HK-2 (cell line): ENCODE measurements at regions not wholly inside any gene's neighbourhood (a gene's known extent, or its start where the extent isn't known, plus 50 kb on each side); places are given as distances from the start of the nearest gene placed in this dataset.
A peak's percentile ranks its signal among the peaks of the same experiment; 100 is the strongest.
"Not testable (repeated sequence)": the region's sequence is repeated elsewhere in the genome, so short reads cannot be mapped to it uniquely, and the experiment has no call there.

Experiments
- DNase-seq: peaks from one replicate; pipeline ENCODE4 v3.0.0-alpha.2; 2018; ENCODE audit not compliant: unreplicated experiment

DNA sequence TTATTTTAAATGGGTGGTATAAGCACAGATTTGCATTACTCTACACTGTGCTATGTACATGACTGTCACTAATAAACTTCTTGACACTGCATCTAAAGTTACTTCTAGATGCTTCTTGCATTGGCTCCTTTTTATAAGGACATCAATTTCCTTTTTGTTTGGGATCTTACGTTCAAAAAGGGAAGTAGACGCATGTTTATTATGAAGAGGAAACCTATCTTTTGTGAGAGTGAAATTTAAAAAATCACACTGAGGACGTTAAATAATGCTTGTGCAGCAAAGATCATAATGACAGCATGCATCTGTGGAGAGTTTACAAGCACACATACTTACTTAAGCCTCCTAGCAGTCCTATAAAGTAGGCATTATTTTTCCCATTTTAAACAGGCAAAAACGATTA lies 479.5 kb downstream of the CD83 start:
- no peak for DNase-seq

DNA sequence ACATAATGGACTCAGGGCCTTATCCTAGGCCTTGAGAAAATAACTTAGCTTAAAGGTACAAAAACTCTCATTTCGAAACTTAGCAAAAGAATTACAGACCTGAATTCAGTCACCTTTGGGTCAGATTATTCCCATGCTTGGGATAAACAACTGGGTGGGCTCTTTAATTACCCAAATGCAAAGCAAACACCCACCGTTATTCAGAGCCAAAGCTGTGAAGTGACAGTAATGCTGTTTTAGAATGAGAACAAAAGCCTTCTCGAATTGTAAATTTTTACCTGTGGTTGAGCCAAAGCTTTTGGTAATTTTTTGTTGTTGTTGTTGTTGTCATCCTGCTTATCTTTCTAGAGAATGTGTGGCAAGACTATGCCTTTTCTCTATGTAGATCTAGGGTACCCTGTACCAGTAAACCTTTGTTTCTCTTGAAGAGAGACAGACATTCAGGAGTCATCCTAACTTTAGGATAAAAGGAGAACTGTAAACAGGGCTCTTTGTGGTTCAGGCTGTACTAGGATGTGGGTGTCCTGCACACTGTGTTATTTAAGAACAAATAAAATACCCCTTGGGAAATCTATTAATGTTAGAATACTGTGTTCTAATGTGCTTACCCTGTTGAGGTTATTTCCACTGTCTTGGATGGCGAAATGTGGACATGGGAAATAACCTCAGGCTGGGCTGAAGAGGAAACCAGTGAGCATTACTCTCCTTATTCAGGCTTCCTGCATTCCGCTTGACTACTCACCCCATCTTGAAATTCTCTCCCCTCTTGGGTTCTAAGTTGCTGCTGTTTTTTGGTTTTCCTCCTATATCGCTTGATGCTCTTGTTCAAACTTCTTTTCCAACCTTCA lies 480.7 kb downstream of the CD83 start:
- DNase-seq: no peak

GRCh38 chr6:14600306-14600705 lies 482.7 kb downstream of the CD83 start:
- not testable (repeated sequence) for DNase-seq

GRCh38 chr6:14601490-14601889 lies 483.9 kb downstream of the CD83 start:
- no peak for DNase-seq

DNA sequence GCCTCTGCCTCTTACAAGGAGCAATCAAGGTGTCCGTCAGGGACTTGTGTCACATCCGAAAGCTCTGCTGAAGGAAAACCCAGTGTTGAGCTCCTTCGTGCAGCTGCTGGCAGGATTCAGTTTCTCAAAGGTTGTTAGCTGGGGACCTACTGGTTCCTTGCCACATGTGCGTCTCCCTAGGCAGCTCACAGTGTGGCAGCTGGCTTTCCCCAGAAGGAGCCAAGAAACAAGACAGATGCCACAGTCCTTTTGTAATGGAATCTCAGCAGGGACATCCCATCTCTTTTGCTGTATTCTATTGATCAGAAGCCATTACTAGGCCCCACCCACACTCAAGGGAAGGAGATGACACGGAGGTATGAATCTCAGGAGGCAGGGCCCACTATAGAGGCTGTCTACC lies 488.8 kb downstream of the CD83 start:
- no peak for DNase-seq

GRCh38 chr6:14610141-14610540 lies 492.6 kb downstream of the CD83 start:
- no peak for DNase-seq

GRCh38 chr6:14612016-14612980 lies 494.7 kb downstream of the CD83 start:
- peak; percentile 17 for DNase-seq

- no peak for DNase-seq
These were observed 497.1 kb downstream of the CD83 start for GRCh38 chr6:14614631-14615030.

DNA sequence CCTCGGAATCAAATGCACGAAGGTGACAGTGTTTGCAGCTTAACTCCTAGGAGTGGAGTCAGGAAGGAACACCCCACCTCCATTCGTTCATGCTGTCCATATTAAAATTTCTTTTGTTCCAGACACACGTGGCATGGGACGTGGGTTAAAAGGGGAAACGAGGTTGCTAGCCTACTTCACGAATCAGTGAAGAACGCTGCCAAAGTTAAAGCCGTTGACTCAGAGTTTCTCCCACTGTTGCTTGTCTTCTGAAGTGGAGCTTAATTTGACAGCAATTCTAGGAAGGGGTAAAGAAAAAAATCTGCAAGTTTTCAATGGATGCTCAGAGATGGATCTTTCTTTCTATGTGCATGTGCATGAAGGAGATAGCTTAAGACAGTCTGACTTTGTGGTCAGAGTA lies 499.1 kb downstream of the CD83 start:
- DNase-seq: no peak

DNA sequence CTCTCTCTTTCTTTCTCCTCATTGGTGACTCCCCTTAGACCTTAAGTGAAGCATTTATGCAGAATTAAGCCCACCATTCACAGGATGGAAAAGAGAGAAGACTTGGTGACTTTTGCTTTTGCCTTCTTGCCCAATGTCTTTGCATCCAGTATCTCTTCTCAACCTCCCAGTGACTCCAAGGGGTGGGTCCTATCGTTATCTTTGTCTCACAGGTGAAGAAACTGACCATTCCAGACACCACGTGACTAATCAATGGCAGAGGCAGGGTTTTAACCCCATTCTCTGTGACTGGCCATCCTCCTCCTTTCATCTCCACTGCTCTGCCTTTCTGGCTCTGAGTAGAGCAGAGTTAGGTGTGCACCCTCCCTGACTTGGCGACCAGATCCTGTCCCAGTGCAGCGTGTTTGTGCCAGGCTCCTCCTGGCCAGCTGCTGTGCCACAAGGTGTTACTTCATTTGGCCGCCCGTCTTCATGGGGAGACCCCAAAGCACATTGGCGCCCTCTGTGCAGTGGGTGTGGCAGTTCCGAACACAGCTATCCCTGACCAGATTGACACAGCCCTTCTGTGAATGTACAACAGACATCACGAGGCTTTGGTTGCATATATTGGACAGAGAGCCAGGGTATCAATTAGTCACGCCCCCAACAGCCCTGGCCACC lies 501.3 kb downstream of the CD83 start:
- no peak for DNase-seq

DNA sequence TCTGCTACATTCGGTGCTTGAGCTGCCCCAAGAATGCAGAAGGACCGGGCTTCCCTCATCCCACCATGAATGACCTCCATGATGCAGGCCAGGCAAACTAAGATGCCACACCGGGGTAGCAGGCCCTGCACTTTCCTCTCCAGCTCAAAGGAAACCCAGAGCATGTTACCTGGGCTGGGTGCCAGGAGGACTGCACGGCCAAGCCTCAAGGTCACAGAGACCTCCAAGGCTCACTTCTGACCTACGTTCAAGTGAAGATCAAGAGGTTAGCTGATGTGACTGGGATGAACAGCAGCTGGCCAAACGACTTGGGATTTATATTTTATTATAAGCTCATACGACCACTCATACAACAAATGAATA lies 501.8 kb downstream of the CD83 start:
- no peak for DNase-seq

DNA sequence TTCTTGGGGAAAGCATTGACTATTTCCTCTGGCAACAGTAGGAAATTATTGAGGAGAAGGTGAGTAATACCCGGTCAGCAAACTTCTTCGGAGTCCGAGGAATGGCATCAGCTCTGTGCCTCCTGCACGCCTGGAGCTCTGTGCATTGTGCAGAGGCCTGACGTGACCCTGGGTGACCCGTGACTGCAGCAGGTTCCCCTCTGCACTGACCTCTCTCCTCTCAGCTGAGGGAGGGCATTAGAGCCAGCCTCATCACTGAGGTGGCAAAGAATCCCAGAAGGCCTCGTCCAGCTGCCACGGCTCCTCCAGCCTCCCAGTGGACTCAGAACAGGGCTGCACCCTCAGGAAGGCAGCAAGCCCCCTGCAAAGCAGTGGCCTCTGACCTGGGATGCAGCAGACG lies 502.9 kb downstream of the CD83 start:
- DNase-seq: no peak

- DNase-seq: no peak
These were observed 503.9 kb downstream of the CD83 start for GRCh38 chr6:14621518-14621917.

GRCh38 chr6:14622085-14622484 lies 504.5 kb downstream of the CD83 start:
- no peak for DNase-seq

DNA sequence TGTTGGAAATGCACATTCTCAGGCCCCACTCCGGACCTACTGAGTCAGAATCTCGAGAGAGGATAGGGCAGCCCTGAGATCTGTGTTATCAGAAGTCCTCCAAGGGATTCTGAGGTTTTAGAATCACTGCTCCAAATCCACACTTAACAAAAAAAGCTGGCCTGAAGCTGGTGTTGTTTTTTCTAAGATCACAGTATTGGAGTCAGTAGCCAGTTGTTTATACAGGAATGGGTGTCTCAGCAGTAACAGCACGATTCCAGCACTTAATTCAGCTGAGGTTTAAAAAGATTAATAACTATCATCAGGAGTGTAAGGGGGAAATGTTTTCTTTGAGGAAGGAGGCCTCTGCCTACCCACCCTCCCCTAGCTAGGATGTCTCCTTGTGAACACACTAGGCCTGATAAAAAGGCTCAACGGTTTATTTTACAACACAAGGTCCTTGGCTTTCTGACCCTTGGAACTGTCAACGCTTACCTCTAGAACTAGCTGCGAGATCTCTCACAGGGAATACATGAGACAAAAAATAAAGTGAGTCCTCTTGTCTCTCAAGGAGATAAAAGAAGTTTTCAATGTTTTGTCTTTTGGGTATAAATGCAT lies 505.4 kb downstream of the CD83 start:
- DNase-seq: no peak

DNA sequence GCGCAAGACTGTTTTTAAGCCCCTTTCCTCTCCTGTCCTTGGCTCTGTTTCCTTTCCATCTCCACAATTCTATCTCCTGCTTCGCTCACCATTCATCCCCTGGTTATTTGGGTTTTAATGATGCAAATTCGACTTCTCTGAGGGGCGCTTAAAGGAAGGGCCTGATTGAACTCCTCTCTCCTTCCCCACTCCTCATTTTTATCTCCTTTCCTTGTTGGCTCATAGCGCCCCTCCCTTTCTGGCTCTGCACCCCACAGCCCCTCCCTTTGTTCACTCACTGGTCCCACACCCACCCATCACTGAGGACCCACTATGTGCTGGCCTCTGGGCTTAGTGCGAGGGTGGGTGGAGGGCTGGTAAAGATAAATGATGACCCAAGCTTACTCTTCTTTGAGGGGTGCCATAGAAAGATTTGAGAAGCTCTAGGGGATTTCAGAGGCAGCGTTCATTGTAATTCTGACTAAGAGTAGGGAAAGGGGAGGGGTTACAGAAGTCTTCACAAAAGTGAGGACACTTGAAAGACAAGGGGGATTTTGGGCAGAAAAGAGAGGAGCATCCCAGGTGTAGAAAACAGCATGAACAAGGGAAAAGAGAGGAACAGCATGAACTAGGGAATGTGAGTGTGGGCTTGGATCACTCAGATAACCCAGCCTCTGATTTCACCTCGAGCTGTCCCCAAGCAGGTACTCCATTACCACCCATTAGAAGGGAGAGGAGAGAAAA lies 507.8 kb downstream of the CD83 start:
- no peak for DNase-seq

- no peak for DNase-seq
These were observed 509.0 kb downstream of the CD83 start for GRCh38 chr6:14626556-14626955.

DNA sequence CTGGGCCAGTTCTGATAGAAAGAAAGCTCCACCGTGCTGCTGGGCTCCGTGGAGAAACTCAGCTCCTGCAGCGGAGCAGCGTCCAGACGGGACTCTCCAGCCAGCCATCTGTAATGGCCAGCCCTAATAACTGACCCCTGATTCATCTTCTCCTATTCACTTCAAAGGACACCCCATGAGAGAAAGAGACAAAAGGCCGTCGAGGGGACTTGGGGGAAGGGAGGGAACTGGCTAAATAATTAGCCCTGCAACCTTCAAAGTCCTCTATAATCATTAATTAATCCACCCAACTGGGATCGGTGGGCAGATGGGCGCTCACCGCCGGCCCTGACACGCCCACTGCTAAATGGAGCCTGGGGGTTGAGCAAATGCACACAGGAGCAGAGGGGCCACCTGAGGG lies 512.4 kb downstream of the CD83 start:
- DNase-seq: no peak

GRCh38 chr6:14633479-14633878 lies 515.9 kb downstream of the CD83 start:
- DNase-seq: no peak

DNA sequence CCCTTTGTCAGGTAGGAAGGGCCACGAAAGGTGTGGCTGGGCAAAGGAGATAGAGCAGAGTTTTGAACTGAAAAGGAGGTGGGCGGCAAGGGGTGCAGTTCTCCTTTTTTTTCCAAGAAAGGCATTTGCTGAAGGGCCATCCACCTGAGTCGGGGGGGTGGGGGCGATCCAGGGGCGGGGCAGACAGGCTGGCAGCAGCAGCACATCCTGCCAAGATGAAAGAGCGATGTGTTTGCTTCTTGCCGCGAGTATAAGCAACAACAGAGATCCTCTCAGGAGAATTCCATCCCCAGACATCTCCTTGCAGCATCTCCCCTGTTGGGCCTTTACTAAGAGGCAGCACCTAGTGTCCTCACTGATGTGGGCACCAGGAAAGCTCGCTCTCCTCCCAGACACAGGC lies 516.5 kb downstream of the CD83 start:
- DNase-seq: no peak

GRCh38 chr6:14635195-14635594 lies 517.6 kb downstream of the CD83 start:
- DNase-seq: no peak
